ENCODE measurements at regions not wholly inside any gene's neighbourhood (a gene's known extent, or its start where the extent isn't known, plus 50 kb on each side); places are given as distances from the start of the nearest gene placed in this dataset.

- H3K9ac ChIP-seq (ENCODE audit: low read depth in 1 of 2, low read length in 2 of 2): no peak overlapping the region
- H3K9me3 ChIP-seq (ENCODE audit: control insufficient read depth in 1 of 2, low read length in 2 of 2): no peaks in the 10 kb centered on the region
- H3K4me3 ChIP-seq (ENCODE audit: low read depth in 1 of 2, low read length in 2 of 2): no peak overlapping the region
- no peak overlapping the region for H3K27ac ChIP-seq (ENCODE audit: low read depth, low read length)
- H3K36me3 ChIP-seq (ENCODE audit: control insufficient read depth in 1 of 2, insufficient read depth in 2 of 2, low read length in 2 of 2): no peaks in the 10 kb centered on the region
- H3K27me3 ChIP-seq (ENCODE audit: control insufficient read depth in 1 of 2, insufficient read depth in 2 of 2, low read length in 2 of 2): no peaks in the 10 kb centered on the region
- H3K4me1 ChIP-seq (ENCODE audit: control insufficient read depth in 1 of 2, insufficient read depth in 2 of 2, low read length in 2 of 2): no peaks in the 10 kb centered on the region
Measured at GRCh38 chr5:116651653-116652052, 77.0 kb upstream of the SEMA6A start.

DNA sequence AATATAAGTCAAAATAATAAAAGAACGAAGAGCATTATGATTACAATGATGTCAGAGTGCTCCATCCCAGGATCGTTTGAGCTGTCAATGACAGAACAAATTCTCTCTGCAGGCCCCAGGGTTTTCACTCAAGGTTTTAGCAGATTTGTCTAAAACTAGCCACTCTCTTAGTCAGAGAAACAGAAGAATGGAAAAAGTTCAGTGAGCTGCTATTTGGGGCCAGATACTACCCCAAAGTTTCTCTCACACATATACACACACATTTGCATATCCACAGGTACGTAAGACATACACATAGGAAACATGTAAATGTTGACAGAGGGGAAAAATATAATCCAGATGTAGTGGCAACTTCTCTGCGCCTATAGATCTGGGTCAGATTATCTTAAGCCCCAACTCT is 76.3 kb upstream of the SEMA6A start:
- H3K9me3 ChIP-seq (ENCODE audit: control insufficient read depth in 1 of 2, low read length in 2 of 2): no peaks in the 10 kb centered on the region
- H3K4me3 ChIP-seq (ENCODE audit: low read depth in 1 of 2, low read length in 2 of 2): no peak overlapping the region
- no peaks in the 10 kb centered on the region for H3K4me1 ChIP-seq (ENCODE audit: control insufficient read depth in 1 of 2, insufficient read depth in 2 of 2, low read length in 2 of 2)
- H3K9ac ChIP-seq (ENCODE audit: low read depth in 1 of 2, low read length in 2 of 2): no peak overlapping the region
- no peaks in the 10 kb centered on the region for H3K27me3 ChIP-seq (ENCODE audit: control insufficient read depth in 1 of 2, insufficient read depth in 2 of 2, low read length in 2 of 2)
- no peaks in the 10 kb centered on the region for H3K36me3 ChIP-seq (ENCODE audit: control insufficient read depth in 1 of 2, insufficient read depth in 2 of 2, low read length in 2 of 2)
- no peak overlapping the region for H3K27ac ChIP-seq (ENCODE audit: low read depth, low read length)

DNA sequence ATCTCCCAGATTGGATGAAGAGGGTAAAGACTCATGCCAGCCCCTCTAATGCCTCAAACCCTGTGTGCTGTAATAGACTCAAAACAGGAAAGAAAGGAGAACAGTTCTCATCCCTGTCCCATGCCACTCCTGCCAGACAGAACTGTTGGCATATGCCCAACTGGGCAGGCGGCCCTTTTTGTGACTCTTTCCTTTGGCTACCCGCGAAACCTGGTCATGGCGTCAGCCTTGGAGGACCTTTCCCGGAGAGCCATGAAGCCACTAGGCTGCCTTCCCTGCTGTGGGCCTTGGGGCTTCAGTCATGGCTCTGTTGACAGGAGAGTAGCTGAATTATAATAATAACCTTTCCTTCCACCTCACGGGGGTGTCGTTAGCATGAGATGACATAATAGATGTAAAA is 75.9 kb upstream of the SEMA6A start:
- Histone ChIP-seq H3K4me3 (ENCODE audit: low read depth in 1 of 2, low read length in 2 of 2) (no peak overlapping the region), H3K4me1 (ENCODE audit: control insufficient read depth in 1 of 2, insufficient read depth in 2 of 2, low read length in 2 of 2) (no peaks in the 10 kb centered on the region), H3K9ac (ENCODE audit: low read depth in 1 of 2, low read length in 2 of 2) (no peak overlapping the region), H3K27ac (ENCODE audit: low read depth, low read length) (no peak overlapping the region), H3K9me3 (ENCODE audit: control insufficient read depth in 1 of 2, low read length in 2 of 2) (no peaks in the 10 kb centered on the region), H3K36me3 (ENCODE audit: control insufficient read depth in 1 of 2, insufficient read depth in 2 of 2, low read length in 2 of 2) (no peaks in the 10 kb centered on the region), H3K27me3 (ENCODE audit: control insufficient read depth in 1 of 2, insufficient read depth in 2 of 2, low read length in 2 of 2) (no peaks in the 10 kb centered on the region)

- Histone ChIP-seq H3K27ac (ENCODE audit: low read depth, low read length) (no peak overlapping the region), H3K36me3 (ENCODE audit: control insufficient read depth in 1 of 2, insufficient read depth in 2 of 2, low read length in 2 of 2) (no peaks in the 10 kb centered on the region), H3K9me3 (ENCODE audit: control insufficient read depth in 1 of 2, low read length in 2 of 2) (no peaks in the 10 kb centered on the region), H3K9ac (ENCODE audit: low read depth in 1 of 2, low read length in 2 of 2) (no peak overlapping the region), H3K27me3 (ENCODE audit: control insufficient read depth in 1 of 2, insufficient read depth in 2 of 2, low read length in 2 of 2) (no peaks in the 10 kb centered on the region), H3K4me3 (ENCODE audit: low read depth in 1 of 2, low read length in 2 of 2) (no peak overlapping the region), H3K4me1 (ENCODE audit: control insufficient read depth in 1 of 2, insufficient read depth in 2 of 2, low read length in 2 of 2) (no peaks in the 10 kb centered on the region)
Measured at GRCh38 chr5:116646611-116647289, 72.1 kb upstream of the SEMA6A start.

GRCh38 chr5:116645627-116646026 is 71.0 kb upstream of the SEMA6A start:
- H3K4me1 ChIP-seq (ENCODE audit: control insufficient read depth in 1 of 2, insufficient read depth in 2 of 2, low read length in 2 of 2): no peaks in the 10 kb centered on the region
- H3K27me3 ChIP-seq (ENCODE audit: control insufficient read depth in 1 of 2, insufficient read depth in 2 of 2, low read length in 2 of 2): no peaks in the 10 kb centered on the region
- no peaks in the 10 kb centered on the region for H3K9me3 ChIP-seq (ENCODE audit: control insufficient read depth in 1 of 2, low read length in 2 of 2)
- no peaks in the 10 kb centered on the region for H3K36me3 ChIP-seq (ENCODE audit: control insufficient read depth in 1 of 2, insufficient read depth in 2 of 2, low read length in 2 of 2)
- H3K27ac ChIP-seq (ENCODE audit: low read depth, low read length): no peak overlapping the region
- no peak overlapping the region for H3K4me3 ChIP-seq (ENCODE audit: low read depth in 1 of 2, low read length in 2 of 2)
- no peak overlapping the region for H3K9ac ChIP-seq (ENCODE audit: low read depth in 1 of 2, low read length in 2 of 2)

GRCh38 chr5:116640236-116640635 is 65.6 kb upstream of the SEMA6A start:
- H3K27me3 ChIP-seq (ENCODE audit: control insufficient read depth in 1 of 2, insufficient read depth in 2 of 2, low read length in 2 of 2): no peaks in the 10 kb centered on the region
- no peaks in the 10 kb centered on the region for H3K9me3 ChIP-seq (ENCODE audit: control insufficient read depth in 1 of 2, low read length in 2 of 2)
- H3K4me3 ChIP-seq (ENCODE audit: low read depth in 1 of 2, low read length in 2 of 2): no peak overlapping the region
- H3K36me3 ChIP-seq (ENCODE audit: control insufficient read depth in 1 of 2, insufficient read depth in 2 of 2, low read length in 2 of 2): no peaks in the 10 kb centered on the region
- no peaks in the 10 kb centered on the region for H3K4me1 ChIP-seq (ENCODE audit: control insufficient read depth in 1 of 2, insufficient read depth in 2 of 2, low read length in 2 of 2)
- no peak overlapping the region for H3K9ac ChIP-seq (ENCODE audit: low read depth in 1 of 2, low read length in 2 of 2)
- H3K27ac ChIP-seq (ENCODE audit: low read depth, low read length): no peak overlapping the region

DNA sequence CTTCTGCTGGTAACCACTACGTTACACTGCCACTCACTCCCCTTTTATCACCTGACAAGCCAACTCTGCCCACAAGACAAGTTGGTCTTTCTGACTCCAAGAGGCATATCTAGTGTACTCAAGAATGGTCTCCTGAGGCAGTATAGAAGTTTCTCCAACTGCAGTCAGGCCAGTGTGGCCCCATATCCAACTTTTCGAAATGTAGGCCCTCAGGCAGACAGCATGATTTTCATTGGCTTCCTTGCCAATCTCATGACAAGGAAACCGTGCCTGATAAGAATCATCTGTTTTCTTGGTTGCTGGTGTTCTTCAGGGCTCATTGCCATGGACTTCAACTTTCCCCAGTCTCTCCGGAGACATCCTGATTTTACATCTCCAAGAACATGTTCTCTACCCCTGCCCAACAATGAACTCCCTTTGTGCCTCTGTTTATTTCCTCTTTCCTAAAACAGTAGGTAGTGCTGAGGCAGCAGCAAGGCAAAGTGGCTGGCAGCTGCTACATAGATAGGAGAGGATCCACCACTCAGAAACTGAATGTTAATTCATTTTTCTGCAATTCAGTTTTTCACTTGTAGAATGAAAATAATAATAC is 62.6 kb upstream of the SEMA6A start:
- Histone ChIP-seq H3K9me3 (ENCODE audit: control insufficient read depth in 1 of 2, low read length in 2 of 2) (no peaks in the 10 kb centered on the region), H3K4me1 (ENCODE audit: control insufficient read depth in 1 of 2, insufficient read depth in 2 of 2, low read length in 2 of 2) (no peaks in the 10 kb centered on the region), H3K4me3 (ENCODE audit: low read depth in 1 of 2, low read length in 2 of 2) (no peak overlapping the region), H3K27me3 (ENCODE audit: control insufficient read depth in 1 of 2, insufficient read depth in 2 of 2, low read length in 2 of 2) (no peaks in the 10 kb centered on the region), H3K36me3 (ENCODE audit: control insufficient read depth in 1 of 2, insufficient read depth in 2 of 2, low read length in 2 of 2) (no peaks in the 10 kb centered on the region), H3K9ac (ENCODE audit: low read depth in 1 of 2, low read length in 2 of 2) (no peak overlapping the region), H3K27ac (ENCODE audit: low read depth, low read length) (no peak overlapping the region)

DNA sequence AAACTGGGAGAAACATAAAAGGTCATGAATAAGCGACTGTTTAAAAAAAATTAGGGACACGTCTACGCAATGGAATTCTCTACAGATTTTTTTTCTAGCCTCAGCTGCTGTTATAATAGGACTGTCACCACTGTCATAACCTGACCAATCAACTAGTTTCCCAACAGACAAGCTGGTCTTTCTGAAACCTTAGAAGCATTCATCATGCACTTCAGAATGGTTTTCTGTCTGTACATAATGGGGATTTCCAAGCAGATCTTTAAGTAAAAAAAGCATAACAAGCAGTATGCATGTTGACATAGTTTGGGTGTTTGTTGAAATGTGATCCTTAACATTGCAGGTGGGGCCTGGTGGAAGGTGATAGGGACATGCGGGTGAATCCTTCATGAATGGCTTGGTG is 58.3 kb upstream of the SEMA6A start:
- no peak overlapping the region for H3K4me3 ChIP-seq (ENCODE audit: low read depth in 1 of 2, low read length in 2 of 2)
- no peak overlapping the region for H3K27ac ChIP-seq (ENCODE audit: low read depth, low read length)
- no peaks in the 10 kb centered on the region for H3K9me3 ChIP-seq (ENCODE audit: control insufficient read depth in 1 of 2, low read length in 2 of 2)
- H3K4me1 ChIP-seq (ENCODE audit: control insufficient read depth in 1 of 2, insufficient read depth in 2 of 2, low read length in 2 of 2): no peaks in the 10 kb centered on the region
- H3K27me3 ChIP-seq (ENCODE audit: control insufficient read depth in 1 of 2, insufficient read depth in 2 of 2, low read length in 2 of 2): no peaks in the 10 kb centered on the region
- no peak overlapping the region for H3K9ac ChIP-seq (ENCODE audit: low read depth in 1 of 2, low read length in 2 of 2)
- no peaks in the 10 kb centered on the region for H3K36me3 ChIP-seq (ENCODE audit: control insufficient read depth in 1 of 2, insufficient read depth in 2 of 2, low read length in 2 of 2)

DNA sequence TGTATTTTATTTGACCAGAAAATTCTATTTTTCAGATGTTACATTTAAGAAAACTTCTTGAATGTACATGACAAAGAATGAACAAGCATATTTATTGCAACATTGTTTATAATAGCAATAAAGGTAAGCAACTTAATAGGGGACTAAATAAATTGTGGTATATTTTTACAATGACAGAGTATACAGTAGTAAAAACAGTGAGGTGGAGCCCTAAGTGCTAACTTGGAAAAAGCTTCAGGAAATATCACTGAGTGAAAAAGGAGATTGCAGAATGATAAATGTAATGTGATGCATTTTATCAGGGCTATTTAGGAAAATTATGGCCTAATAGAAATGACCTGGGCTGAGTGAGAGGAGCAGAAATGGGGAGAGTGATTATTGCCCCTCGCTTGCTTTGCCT is 56.5 kb upstream of the SEMA6A start:
- no peaks in the 10 kb centered on the region for H3K27me3 ChIP-seq (ENCODE audit: control insufficient read depth in 1 of 2, insufficient read depth in 2 of 2, low read length in 2 of 2)
- H3K27ac ChIP-seq (ENCODE audit: low read depth, low read length): no peak overlapping the region
- no peaks in the 10 kb centered on the region for H3K4me1 ChIP-seq (ENCODE audit: control insufficient read depth in 1 of 2, insufficient read depth in 2 of 2, low read length in 2 of 2)
- H3K36me3 ChIP-seq (ENCODE audit: control insufficient read depth in 1 of 2, insufficient read depth in 2 of 2, low read length in 2 of 2): no peaks in the 10 kb centered on the region
- H3K4me3 ChIP-seq (ENCODE audit: low read depth in 1 of 2, low read length in 2 of 2): no peak overlapping the region
- no peak overlapping the region for H3K9ac ChIP-seq (ENCODE audit: low read depth in 1 of 2, low read length in 2 of 2)
- no peaks in the 10 kb centered on the region for H3K9me3 ChIP-seq (ENCODE audit: control insufficient read depth in 1 of 2, low read length in 2 of 2)

GRCh38 chr5:116629168-116629567 is 54.5 kb upstream of the SEMA6A start:
- Histone ChIP-seq H3K36me3 (ENCODE audit: control insufficient read depth in 1 of 2, insufficient read depth in 2 of 2, low read length in 2 of 2) (no peaks in the 10 kb centered on the region), H3K27ac (ENCODE audit: low read depth, low read length) (no peak overlapping the region), H3K27me3 (ENCODE audit: control insufficient read depth in 1 of 2, insufficient read depth in 2 of 2, low read length in 2 of 2) (no peaks in the 10 kb centered on the region), H3K4me1 (ENCODE audit: control insufficient read depth in 1 of 2, insufficient read depth in 2 of 2, low read length in 2 of 2) (no peaks in the 10 kb centered on the region), H3K9me3 (ENCODE audit: control insufficient read depth in 1 of 2, low read length in 2 of 2) (no peaks in the 10 kb centered on the region), H3K4me3 (ENCODE audit: low read depth in 1 of 2, low read length in 2 of 2) (no peak overlapping the region), H3K9ac (ENCODE audit: low read depth in 1 of 2, low read length in 2 of 2) (no peak overlapping the region)
